ENCODE measurements at regions not wholly inside any gene's neighbourhood (a gene's known extent, or its start where the extent isn't known, plus 50 kb on each side); places are given as distances from the start of the nearest gene placed in this dataset.

DNA sequence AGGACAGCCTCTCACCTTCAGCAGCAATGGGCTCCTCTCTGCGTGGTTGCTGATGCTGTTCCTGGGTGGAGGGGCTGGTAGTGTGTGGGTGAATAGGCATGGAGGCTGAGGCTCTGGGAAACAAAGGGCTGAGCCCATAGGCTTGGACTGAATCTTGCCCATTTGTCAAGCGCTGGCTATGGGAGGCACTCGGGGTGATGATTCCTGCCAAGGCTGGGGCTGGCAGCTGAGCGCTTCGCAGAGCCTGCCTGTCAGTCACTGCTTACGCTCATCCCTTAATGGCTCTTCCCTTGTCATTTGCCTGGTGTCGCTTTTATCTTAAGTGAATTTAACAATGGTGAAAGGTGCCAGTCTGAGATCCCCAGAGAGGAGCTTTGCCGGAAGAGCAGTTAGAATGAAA lies 353.3 kb downstream of the PBX1 start:
- DNase-seq (ENCODE audit: extremely low read depth, low read depth) = no peak
- TF ChIP-seq, protein P1, sequence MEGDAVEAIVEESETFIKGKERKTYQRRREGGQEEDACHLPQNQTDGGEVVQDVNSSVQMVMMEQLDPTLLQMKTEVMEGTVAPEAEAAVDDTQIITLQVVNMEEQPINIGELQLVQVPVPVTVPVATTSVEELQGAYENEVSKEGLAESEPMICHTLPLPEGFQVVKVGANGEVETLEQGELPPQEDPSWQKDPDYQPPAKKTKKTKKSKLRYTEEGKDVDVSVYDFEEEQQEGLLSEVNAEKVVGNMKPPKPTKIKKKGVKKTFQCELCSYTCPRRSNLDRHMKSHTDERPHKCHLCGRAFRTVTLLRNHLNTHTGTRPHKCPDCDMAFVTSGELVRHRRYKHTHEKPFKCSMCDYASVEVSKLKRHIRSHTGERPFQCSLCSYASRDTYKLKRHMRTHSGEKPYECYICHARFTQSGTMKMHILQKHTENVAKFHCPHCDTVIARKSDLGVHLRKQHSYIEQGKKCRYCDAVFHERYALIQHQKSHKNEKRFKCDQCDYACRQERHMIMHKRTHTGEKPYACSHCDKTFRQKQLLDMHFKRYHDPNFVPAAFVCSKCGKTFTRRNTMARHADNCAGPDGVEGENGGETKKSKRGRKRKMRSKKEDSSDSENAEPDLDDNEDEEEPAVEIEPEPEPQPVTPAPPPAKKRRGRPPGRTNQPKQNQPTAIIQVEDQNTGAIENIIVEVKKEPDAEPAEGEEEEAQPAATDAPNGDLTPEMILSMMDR (IDR thresholded peaks at IDR 0.05; ENCODE audit: low read depth, low read length) = no peak

DNA sequence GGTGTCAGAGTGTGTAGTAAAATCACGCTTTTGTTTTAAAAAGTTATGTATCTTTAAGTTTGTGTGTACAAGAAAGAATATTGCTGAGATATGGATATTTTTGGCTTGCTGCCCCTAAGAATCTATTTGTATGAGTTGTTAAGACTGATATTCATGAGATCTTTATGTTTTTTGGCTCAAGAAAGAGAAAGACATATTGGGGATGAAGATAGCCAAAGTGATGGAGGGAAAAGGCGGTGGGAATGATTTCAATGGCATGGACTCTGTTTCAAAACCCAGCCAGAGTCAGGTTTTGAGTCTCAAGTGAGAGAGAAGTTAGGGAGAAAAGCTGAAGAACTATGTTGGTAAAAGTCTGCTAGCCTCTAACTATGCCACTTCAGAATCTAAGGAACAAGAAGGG lies 351.7 kb downstream of the PBX1 start:
- DNase-seq (ENCODE audit: extremely low read depth, low read depth) = no peak
- TF ChIP-seq, protein P1 (IDR thresholded peaks at IDR 0.05; ENCODE audit: low read depth, low read length) = no peak

DNA sequence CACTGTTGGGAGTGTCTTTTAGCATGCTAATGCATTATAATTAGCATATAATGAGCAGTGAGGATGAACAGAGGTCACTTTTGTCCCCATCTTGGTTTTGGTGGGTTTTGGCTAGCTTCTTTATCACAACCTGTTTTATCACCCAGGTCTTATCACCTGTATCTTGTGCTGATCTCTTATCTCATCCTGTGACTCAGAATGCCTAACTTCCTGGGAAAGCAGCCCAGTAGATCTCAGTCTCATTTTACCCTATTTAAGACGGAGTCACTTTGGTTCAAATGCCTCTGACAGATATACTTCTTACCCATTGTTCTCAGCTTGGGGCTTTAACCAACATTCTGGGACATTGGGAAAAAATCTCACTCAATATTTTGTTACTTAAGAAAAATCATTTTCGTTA lies 348.7 kb downstream of the PBX1 start:
- DNase-seq (ENCODE audit: extremely low read depth, low read depth) = no peak
- TF ChIP-seq, protein P1 (IDR thresholded peaks at IDR 0.05; ENCODE audit: low read depth, low read length) = no peak

DNA sequence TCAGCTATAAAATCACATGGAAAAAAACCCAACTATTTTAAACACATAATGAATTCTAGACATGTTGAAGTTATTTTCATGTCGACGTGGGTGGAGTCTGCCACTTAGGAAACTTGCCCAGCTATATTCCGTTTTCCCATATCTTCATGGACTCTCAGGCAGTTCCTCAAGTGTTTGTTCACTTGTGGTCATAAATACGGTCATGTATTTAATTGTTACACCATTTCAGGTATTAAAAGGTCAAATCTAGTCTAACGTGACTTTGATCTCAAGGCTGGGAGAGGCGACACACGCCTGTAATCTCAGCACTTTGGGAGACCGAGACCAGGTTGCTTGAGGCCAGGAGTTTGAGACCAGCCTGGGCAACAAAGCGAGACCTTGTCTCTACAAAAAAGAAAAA lies 346.9 kb downstream of the PBX1 start:
- TF ChIP-seq, protein P1 (IDR thresholded peaks at IDR 0.05; ENCODE audit: low read depth, low read length) = no peak
- DNase-seq (ENCODE audit: extremely low read depth, low read depth) = no peak

DNA sequence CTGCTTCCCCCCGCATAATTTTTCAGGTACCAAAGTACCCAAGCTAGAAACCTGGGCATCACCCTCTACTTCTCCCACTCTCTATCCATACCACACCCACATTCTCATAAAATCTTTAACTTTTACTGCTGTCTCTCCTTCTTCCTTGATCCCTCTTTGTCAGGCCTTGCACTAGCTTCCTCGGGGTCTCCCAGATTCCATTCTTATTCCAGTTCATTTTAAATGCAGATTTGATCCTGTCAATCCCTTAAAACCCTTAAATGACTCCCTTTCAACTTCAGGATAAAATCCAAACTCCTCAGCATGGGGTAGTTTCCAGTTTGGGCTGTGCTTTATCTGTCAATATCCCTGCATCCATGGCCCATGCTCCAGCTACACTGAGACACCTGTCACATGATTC lies 343.5 kb downstream of the PBX1 start:
- TF ChIP-seq, protein P1 (IDR thresholded peaks at IDR 0.05; ENCODE audit: low read depth, low read length) = no peak

More for the DNA sequence above, 343.5 kb downstream of the PBX1 start:
- DNase-seq (ENCODE audit: extremely low read depth, low read depth) = no peak
